Vagina (tissue), 2 donors: ENCODE measurements at regions not wholly inside any gene's neighbourhood (a gene's known extent, or its start where the extent isn't known, plus 50 kb on each side); places are given as distances from the start of the nearest gene placed in this dataset.

ENCODE experiments used
- CTCF ChIP-seq, 3 experiments: fragments of 450-650 bp in 2 of 3; fragments of 200-600 bp in 1 of 3; sonication (generic) in 1 of 3; IDR thresholded peaks; one replicate each; pipeline ENCODE4 v1.5.1; 2017 to 2019; ENCODE audit warnings: antibody characterized with exemption in 3 of 3, mild to moderate bottlenecking in 2 of 3, moderate library complexity in 2 of 3
- POLR2A ChIP-seq, 2 donors: fragments of 450-650 bp; IDR thresholded peaks; one replicate each; pipeline ENCODE4 v1.6.1; 2017; ENCODE audit warnings: antibody characterized with exemption in 2 of 2, mild to moderate bottlenecking in 2 of 2, moderate library complexity in 2 of 2

- no peak for TF ChIP-seq CTCF (IDR thresholded peaks at IDR 0.05)
- TF ChIP-seq POLR2A (IDR thresholded peaks at IDR 0.05): no peak
Measured at GRCh38 chr18:22513721-22514481, 96.2 kb upstream of the CTAGE1 start.
